Skeletal muscle tissue (tissue), 3 donors: ENCODE measurements at regions not wholly inside any gene's neighbourhood (a gene's known extent, or its start where the extent isn't known, plus 50 kb on each side); places are given as distances from the start of the nearest gene placed in this dataset.

ENCODE experiments used
- H3K27ac ChIP-seq: one replicate; pipeline ENCODE4 v1.7.0; 2013; ENCODE audit warnings: mild to moderate bottlenecking, low read depth, low read length, inconsistent platforms
- H3K27me3 ChIP-seq, 3 donors: one replicate each; pipeline ENCODE4 v1.7.0; 2013; ENCODE audit warnings: low read length in 3 of 3; ENCODE audit not compliant: control insufficient read depth in 3 of 3, insufficient read depth in 3 of 3
- H3K36me3 ChIP-seq, 3 donors: one replicate each; pipeline ENCODE4 v1.7.0; 2013; ENCODE audit warnings: low read length in 3 of 3; ENCODE audit not compliant: control insufficient read depth in 3 of 3, insufficient read depth in 3 of 3
- H3K4me1 ChIP-seq, 3 donors: one replicate each; pipeline ENCODE4 v1.7.0; 2013; ENCODE audit warnings: low read length in 3 of 3, mild to moderate bottlenecking in 3 of 3; ENCODE audit not compliant: control insufficient read depth in 3 of 3, insufficient read depth in 3 of 3
- H3K4me3 ChIP-seq, 3 donors: one replicate each; pipeline ENCODE4 v1.7.0; 2013; ENCODE audit warnings: low read length in 3 of 3
- H3K9ac ChIP-seq, 3 donors: one replicate each; pipeline ENCODE4 v1.7.0; 2013; ENCODE audit warnings: low read length in 3 of 3, mild to moderate bottlenecking in 3 of 3, moderate library complexity in 2 of 3, low read depth in 1 of 3
- H3K9me3 ChIP-seq, 3 donors: one replicate each; pipeline ENCODE4 v1.7.0; 2013; ENCODE audit warnings: low read length in 3 of 3; ENCODE audit not compliant: control insufficient read depth in 3 of 3
- donor health status: Osteomylitis.

DNA sequence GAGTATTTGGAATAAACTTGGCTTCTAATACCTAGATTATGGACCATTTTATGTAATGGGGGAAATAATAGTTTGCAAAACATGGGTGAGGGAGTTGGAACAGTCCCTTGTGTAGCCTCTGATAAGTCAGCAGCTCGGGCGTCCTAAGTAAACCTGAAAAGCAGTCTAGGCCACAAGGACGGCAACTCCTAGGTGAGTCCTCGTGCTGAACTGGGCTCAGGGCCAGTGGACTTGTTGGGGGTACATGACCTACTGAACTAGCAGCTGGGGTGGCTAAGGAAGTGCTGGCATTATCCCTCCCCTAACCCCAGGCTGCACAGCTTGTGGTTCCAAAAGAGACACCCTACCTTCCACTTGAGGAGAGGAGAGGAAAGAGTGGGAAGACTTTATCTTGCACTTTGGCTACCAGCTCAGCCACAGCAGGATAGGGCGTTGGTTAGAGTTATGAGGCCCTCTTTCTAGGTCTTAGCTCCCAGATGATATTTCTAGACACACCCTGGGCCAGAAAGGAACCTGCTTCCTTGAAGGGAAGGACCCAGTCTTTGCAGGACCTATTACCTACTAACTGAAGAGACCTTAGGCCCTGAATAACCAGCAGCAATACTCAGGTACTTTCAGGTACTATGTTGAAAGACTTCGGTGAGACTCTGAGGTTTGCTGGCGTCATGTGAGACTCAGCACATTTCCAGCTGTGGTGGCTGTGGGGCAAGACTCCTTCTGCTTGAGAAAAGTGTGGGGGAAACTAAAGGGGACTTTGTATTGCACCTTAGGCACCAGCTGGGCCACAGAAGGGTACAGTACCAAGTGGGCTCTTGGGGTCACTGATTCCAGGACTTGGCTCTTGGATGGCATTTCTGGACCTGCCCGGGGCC lies 71.0 kb downstream of the AQP4 start:
- no peak overlapping the region for H3K4me3 ChIP-seq
- no peaks in the 10 kb centered on the region for H3K36me3 ChIP-seq
- no peak overlapping the region for H3K27ac ChIP-seq
- H3K9me3 ChIP-seq = no peaks in the 10 kb centered on the region
- no peaks in the 10 kb centered on the region for H3K4me1 ChIP-seq
- no peak overlapping the region for H3K9ac ChIP-seq
- H3K27me3 ChIP-seq = no peaks in the 10 kb centered on the region

DNA sequence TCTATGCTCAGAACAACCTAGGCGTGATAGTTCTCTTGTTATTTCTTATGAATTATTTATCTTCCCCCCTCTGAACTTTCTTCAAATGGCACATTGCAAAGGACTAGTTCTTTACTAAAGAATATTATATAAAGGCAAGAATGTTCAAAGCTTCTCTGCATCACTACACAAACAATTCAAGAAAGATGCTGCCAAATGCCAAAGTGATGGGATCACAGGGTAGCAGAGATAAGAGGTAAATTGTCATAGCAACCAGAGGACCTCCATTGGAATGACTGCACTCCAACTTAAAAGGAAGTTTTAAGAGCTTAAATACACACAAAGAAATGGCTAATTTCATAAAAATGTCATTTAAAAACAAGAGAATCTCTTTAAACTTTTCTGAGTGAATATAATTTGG lies 72.8 kb downstream of the AQP4 start:
- H3K4me3 ChIP-seq = no peak overlapping the region
- no peaks in the 10 kb centered on the region for H3K36me3 ChIP-seq
- H3K4me1 ChIP-seq = no peaks in the 10 kb centered on the region
- H3K9me3 ChIP-seq = no peaks in the 10 kb centered on the region
- H3K9ac ChIP-seq = no peak overlapping the region
- H3K27me3 ChIP-seq = no peaks in the 10 kb centered on the region
- no peak overlapping the region for H3K27ac ChIP-seq

GRCh38 chr18:26791676-26792075 lies 73.8 kb downstream of the AQP4 start:
- H3K27me3 ChIP-seq = no peaks in the 10 kb centered on the region
- no peaks in the 10 kb centered on the region for H3K9me3 ChIP-seq
- no peak overlapping the region for H3K9ac ChIP-seq
- H3K4me3 ChIP-seq = no peak overlapping the region
- no peaks in the 10 kb centered on the region for H3K4me1 ChIP-seq
- no peaks in the 10 kb centered on the region for H3K36me3 ChIP-seq
- H3K27ac ChIP-seq = no peak overlapping the region

- no peak overlapping the region for H3K9ac ChIP-seq
- H3K4me1 ChIP-seq = no peaks in the 10 kb centered on the region
- no peak overlapping the region for H3K27ac ChIP-seq
- peaks cover 0 to 2% (median 0%) of the 10 kb centered on the region in 3 donors for H3K27me3 ChIP-seq
- no peaks in the 10 kb centered on the region for H3K36me3 ChIP-seq
- H3K4me3 ChIP-seq = no peak overlapping the region
- H3K9me3 ChIP-seq = no peaks in the 10 kb centered on the region
These were observed 80.9 kb downstream of the AQP4 start for GRCh38 chr18:26784599-26784998.

GRCh38 chr18:26783170-26783569 lies 82.3 kb downstream of the AQP4 start:
- peaks cover 0 to 2% (median 0%) of the 10 kb centered on the region in 3 donors for H3K27me3 ChIP-seq
- no peaks in the 10 kb centered on the region for H3K4me1 ChIP-seq
- H3K9me3 ChIP-seq = no peaks in the 10 kb centered on the region
- H3K4me3 ChIP-seq = no peak overlapping the region
- no peaks in the 10 kb centered on the region for H3K36me3 ChIP-seq
- H3K9ac ChIP-seq = no peak overlapping the region
- H3K27ac ChIP-seq = no peak overlapping the region

DNA sequence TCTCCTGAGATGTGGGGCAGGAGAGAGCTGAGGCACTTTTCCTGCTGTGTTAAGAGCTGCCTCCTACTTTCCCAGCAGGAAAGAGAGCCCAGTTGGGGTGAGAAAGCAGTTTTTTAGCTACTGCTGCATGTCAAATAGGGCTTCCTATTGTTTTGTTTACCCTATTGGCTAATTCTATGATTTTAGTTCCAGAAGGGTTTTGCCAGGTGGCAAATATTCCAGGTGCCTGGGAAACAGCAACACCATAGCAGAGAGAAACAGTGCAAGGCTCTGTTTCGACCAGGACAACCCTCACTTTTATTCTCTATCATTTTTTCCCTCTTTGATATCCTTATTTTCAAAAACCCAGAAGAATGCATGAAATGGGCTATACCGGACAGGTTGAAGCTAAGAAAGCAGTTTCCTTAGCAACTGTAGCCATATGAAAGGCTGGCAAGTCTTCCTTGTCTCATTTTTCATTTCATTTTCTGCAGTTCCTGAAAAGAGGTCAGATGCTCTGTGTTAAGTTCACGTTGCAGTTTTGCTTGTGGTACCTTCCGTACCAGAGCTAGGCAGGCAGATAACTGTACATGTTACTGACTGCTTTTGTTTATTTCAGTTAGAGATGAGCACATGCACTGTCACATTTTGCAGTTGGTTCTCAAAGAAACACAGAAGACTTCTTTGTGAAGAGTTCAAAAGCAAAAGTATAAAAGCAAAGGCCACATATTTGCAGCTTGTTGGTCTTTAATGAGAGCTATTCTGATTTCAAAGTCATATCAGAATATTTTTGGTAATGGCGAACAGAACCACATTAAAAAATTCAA lies 84.8 kb downstream of the AQP4 start:
- H3K27me3 ChIP-seq = peaks cover 0 to 7% (median 6%) of the 10 kb centered on the region in 3 donors
- H3K4me3 ChIP-seq = no peak overlapping the region
- H3K9ac ChIP-seq = no peak overlapping the region
- H3K9me3 ChIP-seq = no peaks in the 10 kb centered on the region
- H3K36me3 ChIP-seq = no peaks in the 10 kb centered on the region
- no peak overlapping the region for H3K27ac ChIP-seq
- H3K4me1 ChIP-seq = no peaks in the 10 kb centered on the region

DNA sequence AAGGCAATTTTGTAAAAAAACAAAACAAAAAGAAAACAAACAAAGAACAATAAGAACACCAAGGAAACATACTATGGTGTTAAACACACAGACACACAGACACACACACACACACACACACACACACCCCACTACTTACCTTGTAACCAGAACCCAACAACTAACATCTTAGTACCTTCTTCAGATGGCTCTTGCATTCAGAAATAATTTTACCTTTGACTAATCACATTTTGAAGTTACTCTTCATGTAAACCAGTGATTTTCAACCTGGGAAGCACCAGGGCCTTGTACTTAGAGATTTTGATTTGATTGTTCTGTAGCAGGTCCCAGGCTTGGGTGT lies 87.5 kb downstream of the AQP4 start:
- H3K27ac ChIP-seq = no peak overlapping the region
- peaks cover 0 to 9% (median 6%) of the 10 kb centered on the region in 3 donors for H3K27me3 ChIP-seq

DNA sequence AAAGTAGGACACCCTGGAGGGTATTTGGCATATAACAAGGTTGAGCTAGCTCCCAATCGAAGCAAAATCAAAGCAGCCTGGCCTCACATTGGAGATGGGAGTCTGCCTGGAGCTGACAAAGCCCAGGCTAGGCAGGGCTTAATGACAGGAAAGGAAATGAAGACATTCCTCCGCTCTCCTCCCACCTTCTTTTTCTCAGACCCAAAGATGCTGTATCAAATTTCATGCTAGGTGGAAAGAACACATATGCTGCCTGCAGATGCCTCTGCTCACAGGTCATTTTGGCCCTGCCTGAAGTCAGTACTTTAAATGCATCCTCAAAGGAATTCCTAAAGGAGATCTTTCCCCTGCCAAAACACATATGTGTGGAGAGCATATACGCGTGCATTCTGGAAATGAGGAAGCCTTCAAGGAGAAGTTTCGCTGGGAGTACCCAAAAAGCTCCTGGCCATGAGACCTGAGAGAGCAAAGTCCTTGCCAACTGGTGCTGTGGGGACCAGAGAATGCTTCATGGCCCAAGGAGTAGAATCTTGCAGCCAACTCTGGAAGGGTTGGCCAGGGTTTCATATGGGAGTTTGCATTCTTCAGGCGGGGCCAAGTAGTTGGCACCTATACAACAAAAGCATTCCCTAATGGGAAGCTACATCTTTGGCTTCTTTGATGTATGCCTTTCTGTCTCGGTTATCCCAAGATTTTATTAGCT lies 88.0 kb downstream of the AQP4 start:
- peaks cover 0 to 9% (median 6%) of the 10 kb centered on the region in 3 donors for H3K27me3 ChIP-seq

More for the DNA sequence above, 87.5 kb downstream of the AQP4 start:
- no peaks in the 10 kb centered on the region for H3K36me3 ChIP-seq
- H3K9ac ChIP-seq = no peak overlapping the region
- H3K4me3 ChIP-seq = no peak overlapping the region
- no peaks in the 10 kb centered on the region for H3K4me1 ChIP-seq
- no peaks in the 10 kb centered on the region for H3K9me3 ChIP-seq

DNA sequence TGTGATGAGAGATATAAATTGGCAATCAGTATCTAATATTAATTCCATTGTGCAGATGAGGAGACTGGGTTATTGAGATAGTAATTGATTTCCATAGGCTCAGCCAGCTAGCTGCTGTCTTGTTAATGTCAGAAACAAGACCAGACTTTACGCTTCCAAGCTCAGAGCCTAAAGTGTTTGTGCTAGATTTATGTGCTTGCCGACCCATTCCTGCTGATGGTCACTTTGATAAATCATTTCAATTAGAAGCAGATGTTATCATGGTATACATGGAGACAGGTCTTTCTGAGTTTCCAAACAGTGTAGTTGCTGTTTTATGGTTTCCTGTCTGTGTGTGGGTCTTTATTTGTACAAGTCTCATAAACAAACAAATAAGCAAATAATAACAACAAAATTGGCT lies 92.8 kb downstream of the AQP4 start:
- H3K36me3 ChIP-seq = no peaks in the 10 kb centered on the region
- no peaks in the 10 kb centered on the region for H3K9me3 ChIP-seq
- H3K9ac ChIP-seq = no peak overlapping the region
- H3K4me1 ChIP-seq = no peaks in the 10 kb centered on the region
- H3K4me3 ChIP-seq = no peak overlapping the region
- no peak overlapping the region for H3K27ac ChIP-seq
- peaks cover 0 to 8% (median 4%) of the 10 kb centered on the region in 3 donors for H3K27me3 ChIP-seq

More for the DNA sequence above, 88.0 kb downstream of the AQP4 start:
- Histone ChIP-seq H3K36me3 (no peaks in the 10 kb centered on the region), H3K4me3 (no peak overlapping the region), H3K9ac (no peak overlapping the region), H3K9me3 (no peaks in the 10 kb centered on the region), H3K27ac (no peak overlapping the region), H3K4me1 (no peaks in the 10 kb centered on the region)
